GM18511 (cell line): ENCODE measurements at regions not wholly inside any gene's neighbourhood (a gene's known extent, or its start where the extent isn't known, plus 50 kb on each side); places are given as distances from the start of the nearest gene placed in this dataset.
A peak's percentile ranks its signal among the peaks of the same experiment; 100 is the strongest.
"Not testable (repeated sequence)": the region's sequence is repeated elsewhere in the genome, so short reads cannot be mapped to it uniquely, and the experiment has no call there.

ENCODE experiments used
- ATAC-seq: cut with Tn5 transposase; IDR thresholded peaks from one replicate; pipeline ENCODE4 v1.9.1; 2021; ENCODE audit warnings: mild to moderate bottlenecking, moderate library complexity; ENCODE audit not compliant: unreplicated experiment

- no peak for ATAC-seq
These were observed 222.6 kb upstream of the SMIM31 start for GRCh38 chr4:164531336-164531735.

- no peak for ATAC-seq
These were observed 217.1 kb upstream of the SMIM31 start for GRCh38 chr4:164536814-164537213.

- ATAC-seq = no peak
These were observed 215.8 kb upstream of the SMIM31 start for GRCh38 chr4:164538097-164538496.

- ATAC-seq = no peak
These were observed 212.9 kb upstream of the SMIM31 start for GRCh38 chr4:164540987-164541386.

GRCh38 chr4:164542431-164542830 is 211.5 kb upstream of the SMIM31 start:
- no peak for ATAC-seq

GRCh38 chr4:164550989-164551712 is 202.8 kb upstream of the SMIM31 start:
- ATAC-seq = no peak

GRCh38 chr4:164551713-164552040 is 202.3 kb upstream of the SMIM31 start:
- ATAC-seq = no peak

- ATAC-seq = no peak
These were observed 182.1 kb upstream of the SMIM31 start for GRCh38 chr4:164571593-164572390.

- no peak for ATAC-seq
These were observed 181.1 kb upstream of the SMIM31 start for GRCh38 chr4:164572877-164573279.

GRCh38 chr4:164575861-164576260 is 178.1 kb upstream of the SMIM31 start:
- ATAC-seq = no peak

GRCh38 chr4:164579270-164579942 is 174.5 kb upstream of the SMIM31 start:
- ATAC-seq = no peak

- no peak for ATAC-seq
These were observed 162.3 kb upstream of the SMIM31 start for GRCh38 chr4:164591666-164592065.

- ATAC-seq = no peak
These were observed 158.2 kb upstream of the SMIM31 start for GRCh38 chr4:164595751-164596150.

GRCh38 chr4:164596318-164596878 is 157.5 kb upstream of the SMIM31 start:
- no peak for ATAC-seq

GRCh38 chr4:164596927-164597326 is 157.0 kb upstream of the SMIM31 start:
- no peak for ATAC-seq

GRCh38 chr4:164601653-164602052 is 152.3 kb upstream of the SMIM31 start:
- ATAC-seq = no peak

GRCh38 chr4:164605791-164606190 is 148.1 kb upstream of the SMIM31 start:
- not testable (repeated sequence) for ATAC-seq

GRCh38 chr4:164606478-164606877 is 147.5 kb upstream of the SMIM31 start:
- peak; percentile 98 for ATAC-seq

GRCh38 chr4:164613256-164613655 is 140.7 kb upstream of the SMIM31 start:
- ATAC-seq = no peak

GRCh38 chr4:164613792-164614191 is 140.1 kb upstream of the SMIM31 start:
- no peak for ATAC-seq

- no peak for ATAC-seq
These were observed 139.6 kb upstream of the SMIM31 start for GRCh38 chr4:164614329-164614728.

GRCh38 chr4:164614999-164615398 is 138.9 kb upstream of the SMIM31 start:
- ATAC-seq = no peak
